Activated CD4-positive, CD25-positive, alpha-beta regulatory T cell treated with anti-CD3 and anti-CD28 coated beads, Interleukin-2, amount 50 U/mL, for 24 hours (primary cell): ENCODE measurements at regions not wholly inside any gene's neighbourhood (a gene's known extent, or its start where the extent isn't known, plus 50 kb on each side); places are given as distances from the start of the nearest gene placed in this dataset.
"Not testable (repeated sequence)": the region's sequence is repeated elsewhere in the genome, so short reads cannot be mapped to it uniquely, and the experiment has no call there.

ENCODE experiments used
- ATAC-seq, 2 donors: fragments of 150-1000 bp; cut with Tn5 transposase; one replicate each; pipeline ENCODE4 v1.10.0; 2021; ENCODE audit warnings: mild to moderate bottlenecking in 1 of 2, moderate library complexity in 1 of 2

DNA sequence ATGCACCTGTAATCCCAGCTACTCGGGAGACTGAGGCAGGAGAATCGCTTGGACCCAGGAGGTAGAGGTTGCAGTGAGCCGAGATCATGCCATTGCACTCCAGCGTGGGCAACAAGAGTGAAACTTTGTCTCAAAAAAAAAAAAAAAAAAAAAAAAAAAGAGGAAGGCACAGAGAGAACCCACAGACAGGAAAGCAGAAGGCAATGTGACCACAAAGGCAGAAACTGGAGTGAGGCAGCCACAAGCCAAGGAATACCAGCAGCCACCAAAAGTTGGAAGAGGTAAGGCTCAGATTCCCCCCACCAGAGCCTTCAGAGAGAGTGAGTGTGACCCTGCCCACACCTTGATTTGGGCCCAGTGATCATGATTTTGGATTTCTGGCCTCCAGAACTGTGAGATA lies 54.7 kb upstream of the E2F3 start:
- ATAC-seq, result not testable (repeated sequence)

DNA sequence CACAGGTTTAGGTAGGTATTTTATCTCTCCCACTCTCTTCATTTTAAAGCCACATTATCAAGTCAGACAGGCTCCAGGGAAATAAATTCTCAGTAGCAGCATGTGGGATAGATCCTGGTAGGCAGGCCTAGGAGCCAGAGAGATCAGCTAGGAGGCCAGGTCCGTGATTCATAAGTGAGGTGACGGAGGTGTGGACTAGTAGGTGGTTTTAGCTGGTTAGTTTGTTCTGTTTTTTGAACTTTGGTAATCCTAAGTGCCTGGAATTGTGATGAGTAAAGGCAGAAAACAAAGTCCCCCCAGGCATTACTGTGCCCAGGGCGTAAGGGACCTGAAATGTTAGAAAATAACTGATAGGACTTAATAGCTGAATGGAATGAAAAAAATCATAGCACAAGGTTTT lies 53.6 kb upstream of the E2F3 start:
- no peak for ATAC-seq

GRCh38 chr6:20349225-20349624 lies 52.5 kb upstream of the E2F3 start:
- ATAC-seq, result no peak

DNA sequence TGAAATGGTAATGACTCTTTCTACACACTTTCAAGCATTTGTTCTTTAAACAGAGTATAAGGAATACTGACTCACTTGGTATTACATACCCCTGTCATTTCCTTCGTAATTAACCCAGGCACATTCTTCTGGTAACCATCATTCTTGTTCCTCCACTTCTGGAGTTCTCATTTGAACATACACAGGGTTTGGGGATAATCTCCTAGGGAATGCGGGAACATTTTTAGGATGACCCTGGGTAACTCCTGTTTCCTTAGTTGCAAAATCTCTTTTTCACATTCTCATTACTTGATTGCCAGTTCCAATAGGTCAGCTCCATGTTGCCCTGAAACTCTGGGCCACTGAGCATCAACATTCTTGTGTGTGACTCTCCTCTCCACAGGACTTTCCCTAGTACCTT lies 51.5 kb upstream of the E2F3 start:
- ATAC-seq, result no peak

GRCh38 chr6:20351534-20351933 lies 50.1 kb upstream of the E2F3 start:
- ATAC-seq, result no peak
